GM12878 (cell line): ENCODE measurements at regions not wholly inside any gene's neighbourhood (a gene's known extent, or its start where the extent isn't known, plus 50 kb on each side); places are given as distances from the start of the nearest gene placed in this dataset.
"Not testable (repeated sequence)": the region's sequence is repeated elsewhere in the genome, so short reads cannot be mapped to it uniquely, and the experiment has no call there.

Experiments
- ATAC-seq: fragments of 200-7000 bp; cut with Tn5 transposase; 3 replicates; pipeline ENCODE4 v1.9.1; 2020; ENCODE audit warnings: mild to moderate bottlenecking, moderate library complexity
- BruUV-seq: library from RNA; stranded (reverse); fragments of 400-500 nt; replicated peaks from 2 replicates; lab custom pipeline; 2021; lab: Mats Ljungman, UMichigan
- CTCF ChIA-PET: fragments of 300-600 bp; sonication (Branson Sonifier 250); formaldehyde crosslinking; extraction: SDS; loops from one replicate; lab custom pipeline; 2021; ENCODE audit warnings: inconsistent platforms; lab: Yijun Ruan, JAX
- POLR2A ChIA-PET: fragments of 350-600 bp; formaldehyde crosslinking; extraction: SDS; loops from one replicate; lab custom pipeline; 2021; ENCODE audit warnings: inconsistent platforms; lab: Charles Lee
- RAD21 ChIA-PET: fragments of 300-600 bp; sonication (Branson Sonifier 250); formaldehyde crosslinking; loops from one replicate; lab custom pipeline; 2023; ENCODE audit warnings: antibody characterized with exemption; ENCODE audit not compliant: unreplicated experiment; lab: Charles Lee
- SMC1A ChIA-PET: fragments of 300-600 bp; sonication (Branson Sonifier 250); formaldehyde crosslinking; loops from one replicate; lab custom pipeline; 2023; ENCODE audit not compliant: unreplicated experiment, uncharacterized antibody; lab: Charles Lee
- DNase-seq: peaks from one replicate; pipeline ENCODE4 v3.0.0-alpha.2; 2011; ENCODE audit warnings: low read depth, low spot score
- FAIRE-seq: peaks from 3 replicates; lab custom pipeline; 2011; peaks lifted over from hg19 to GRCh38; lab: Jason Lieb, UNC
- H2AFZ ChIP-seq: 2 replicates; pipeline ENCODE4 v1.6.0; 2011; ENCODE audit warnings: low read depth, low read length, control low read depth; ENCODE audit not compliant: control insufficient read depth
- H3K27ac ChIP-seq: 2 replicates; pipeline ENCODE4 v1.5.1; 2011; ENCODE audit warnings: control low read depth; ENCODE audit not compliant: control insufficient read depth, insufficient read depth
- H3K27me3 ChIP-seq, 2 experiments: replicated peaks in 1 of 2; 2 replicates each; pipeline versions ENCODE4 v1.6.0 to v1.6.1; 2011; ENCODE audit warnings: low read length in 1 of 2; ENCODE audit not compliant: control insufficient read depth in 2 of 2, insufficient read depth in 2 of 2
- H3K36me3 ChIP-seq, 2 experiments: 2 replicates each; pipeline ENCODE4 v1.5.1; 2011; ENCODE audit warnings: low read length in 1 of 2; ENCODE audit not compliant: control insufficient read depth in 2 of 2, insufficient read depth in 2 of 2
- H3K4me1 ChIP-seq: 2 replicates; pipeline ENCODE4 v1.6.1; 2011; ENCODE audit warnings: mild to moderate bottlenecking, low read length, moderate library complexity, mixed read lengths; ENCODE audit not compliant: control insufficient read depth, insufficient read depth
- H3K4me2 ChIP-seq: 2 replicates; pipeline ENCODE4 v1.6.0; 2011; ENCODE audit warnings: control low read depth; ENCODE audit not compliant: control insufficient read depth, insufficient read depth
- H3K4me3 ChIP-seq: fragments of 200-600 bp; sonication (generic); 2 replicates; pipeline ENCODE4 v1.5.1; 2016
- H3K79me2 ChIP-seq: 2 replicates; pipeline ENCODE4 v1.6.0; 2011; ENCODE audit warnings: low read length; ENCODE audit not compliant: control insufficient read depth, insufficient read depth
- H3K9ac ChIP-seq: 2 replicates; pipeline ENCODE4 v1.8.0; 2011; ENCODE audit warnings: low read length, control low read depth, mixed read lengths; ENCODE audit not compliant: control insufficient read depth, insufficient read depth
- H3K9me3 ChIP-seq: replicated peaks from 3 replicates; pipeline ENCODE4 v1.5.1; 2011; ENCODE audit warnings: mild to moderate bottlenecking, low read length; ENCODE audit not compliant: control insufficient read depth, insufficient read depth
- H4K20me1 ChIP-seq: 2 replicates; pipeline ENCODE4 v1.6.0; 2011; ENCODE audit not compliant: control insufficient read depth, insufficient read depth
- POU2F2 ChIP-seq: IDR thresholded peaks from 3 replicates; pipeline ENCODE4 v1.6.1; 2011; ENCODE audit warnings: low read depth, mild to moderate bottlenecking, low read length, borderline replicate concordance
- RCOR1 ChIP-seq: conservative IDR thresholded peaks from 2 replicates; pipeline ENCODE4 v1.6.1; 2012; ENCODE audit warnings: low read depth, low read length, improper control_type of control experiment
- SMARCA5 ChIP-seq: fragments of 450-650 bp; IDR thresholded peaks from 2 replicates; pipeline ENCODE4 v1.6.1; 2017; ENCODE audit warnings: mild to moderate bottlenecking
- SREBF2 ChIP-seq: IDR thresholded peaks from 2 replicates; pipeline ENCODE4 v1.6.1; 2012; ENCODE audit warnings: mild to moderate bottlenecking, low read length
- TCF7 ChIP-seq: IDR thresholded peaks from 2 replicates; pipeline ENCODE4 v1.6.1; 2014; ENCODE audit warnings: antibody characterized with exemption, borderline replicate concordance
- WGBS: methylation state at CpG from one replicate; pipeline ENCODE4 v1.1.6; 2016; ENCODE audit warnings: low lambda C conversion rate; ENCODE audit not compliant: insufficient replicate concordance, insufficient coverage; ENCODE audit errors: missing lambda C conversion rate; 5-methylcytosine and 5-hydroxymethylcytosine counted together
- in situ Hi-C: fragments of 300-500 bp; cut with MboI; formaldehyde crosslinking; loops from 9 replicates; pipeline ENCODE4 v1.14.3; 2018; ENCODE audit warnings: mixed read lengths
- intact Hi-C: fragments of 100-400 bp; cut with micrococcal nuclease; formaldehyde crosslinking; loops from one replicate; pipeline ENCODE4 v1.14.2; 2022; ENCODE audit not compliant: unreplicated experiment
- TF ChIP-seq, protein P1 (sequence below): IDR thresholded peaks from 2 replicates; pipeline ENCODE4 v1.6.1; 2012; ENCODE audit warnings: low read length, inconsistent platforms
- TF ChIP-seq, protein P2 (sequence below): fragments of 450-650 bp; conservative IDR thresholded peaks from 2 replicates; pipeline ENCODE4 v1.6.1; 2017; ENCODE audit warnings: mild to moderate bottlenecking, moderate library complexity

DNA sequence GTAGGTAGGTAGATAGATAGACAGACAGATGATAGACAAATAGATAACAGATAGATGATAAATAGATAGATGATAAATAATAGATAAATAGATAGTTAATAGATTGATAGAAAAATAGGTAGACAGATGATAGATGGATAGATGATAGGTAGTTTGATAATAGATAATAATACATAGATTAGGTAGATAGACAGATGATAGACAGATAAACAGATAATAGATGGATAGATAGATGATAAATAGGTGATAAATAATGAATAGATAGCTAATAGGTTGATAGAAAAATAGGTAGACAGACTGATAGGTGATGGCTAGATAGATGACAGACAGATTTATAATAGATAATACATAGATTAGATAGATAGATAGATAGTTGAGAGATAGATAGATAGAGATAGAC, 350.5 kb upstream of the DPP6 start:
- DNase-seq: no peak
- ATAC-seq: no peak
- CTCF ChIA-PET: no interaction called here
- BruUV-seq: no TSS peak
- H2AFZ ChIP-seq: no peak overlapping the region
- H3K4me3 ChIP-seq: no peak overlapping the region
- POLR2A ChIA-PET: no interaction called here
- H3K4me2 ChIP-seq: no peak overlapping the region
- SMC1A ChIA-PET: no interaction called here
- TF ChIP-seq SREBF2 (no peak), TCF7 (no peak), SMARCA5 (no peak), RCOR1 (no peak), POU2F2 (no peak)
- TF ChIP-seq, protein P1, sequence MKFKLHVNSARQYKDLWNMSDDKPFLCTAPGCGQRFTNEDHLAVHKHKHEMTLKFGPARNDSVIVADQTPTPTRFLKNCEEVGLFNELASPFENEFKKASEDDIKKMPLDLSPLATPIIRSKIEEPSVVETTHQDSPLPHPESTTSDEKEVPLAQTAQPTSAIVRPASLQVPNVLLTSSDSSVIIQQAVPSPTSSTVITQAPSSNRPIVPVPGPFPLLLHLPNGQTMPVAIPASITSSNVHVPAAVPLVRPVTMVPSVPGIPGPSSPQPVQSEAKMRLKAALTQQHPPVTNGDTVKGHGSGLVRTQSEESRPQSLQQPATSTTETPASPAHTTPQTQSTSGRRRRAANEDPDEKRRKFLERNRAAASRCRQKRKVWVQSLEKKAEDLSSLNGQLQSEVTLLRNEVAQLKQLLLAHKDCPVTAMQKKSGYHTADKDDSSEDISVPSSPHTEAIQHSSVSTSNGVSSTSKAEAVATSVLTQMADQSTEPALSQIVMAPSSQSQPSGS: no peak
- TF ChIP-seq, protein P2, sequence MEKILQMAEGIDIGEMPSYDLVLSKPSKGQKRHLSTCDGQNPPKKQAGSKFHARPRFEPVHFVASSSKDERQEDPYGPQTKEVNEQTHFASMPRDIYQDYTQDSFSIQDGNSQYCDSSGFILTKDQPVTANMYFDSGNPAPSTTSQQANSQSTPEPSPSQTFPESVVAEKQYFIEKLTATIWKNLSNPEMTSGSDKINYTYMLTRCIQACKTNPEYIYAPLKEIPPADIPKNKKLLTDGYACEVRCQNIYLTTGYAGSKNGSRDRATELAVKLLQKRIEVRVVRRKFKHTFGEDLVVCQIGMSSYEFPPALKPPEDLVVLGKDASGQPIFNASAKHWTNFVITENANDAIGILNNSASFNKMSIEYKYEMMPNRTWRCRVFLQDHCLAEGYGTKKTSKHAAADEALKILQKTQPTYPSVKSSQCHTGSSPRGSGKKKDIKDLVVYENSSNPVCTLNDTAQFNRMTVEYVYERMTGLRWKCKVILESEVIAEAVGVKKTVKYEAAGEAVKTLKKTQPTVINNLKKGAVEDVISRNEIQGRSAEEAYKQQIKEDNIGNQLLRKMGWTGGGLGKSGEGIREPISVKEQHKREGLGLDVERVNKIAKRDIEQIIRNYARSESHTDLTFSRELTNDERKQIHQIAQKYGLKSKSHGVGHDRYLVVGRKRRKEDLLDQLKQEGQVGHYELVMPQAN: no peak
- no peaks in the 10 kb centered on the region; the same call in 2 of the 3 replicates for H3K9me3 ChIP-seq
- intact Hi-C loops: no loop called here
- RAD21 ChIA-PET: no interaction called here
- no peaks in the 10 kb centered on the region for H3K36me3 ChIP-seq
- H3K9ac ChIP-seq: no peak overlapping the region
- no peak for FAIRE-seq
- in situ Hi-C loops: no loop called here
- H4K20me1 ChIP-seq: no peaks in the 10 kb centered on the region
- H3K27me3 ChIP-seq: no peaks in the 10 kb centered on the region
- no peak overlapping the region for H3K27ac ChIP-seq
- H3K4me1 ChIP-seq: no peaks in the 10 kb centered on the region
- H3K79me2 ChIP-seq: no peaks in the 10 kb centered on the region

DNA sequence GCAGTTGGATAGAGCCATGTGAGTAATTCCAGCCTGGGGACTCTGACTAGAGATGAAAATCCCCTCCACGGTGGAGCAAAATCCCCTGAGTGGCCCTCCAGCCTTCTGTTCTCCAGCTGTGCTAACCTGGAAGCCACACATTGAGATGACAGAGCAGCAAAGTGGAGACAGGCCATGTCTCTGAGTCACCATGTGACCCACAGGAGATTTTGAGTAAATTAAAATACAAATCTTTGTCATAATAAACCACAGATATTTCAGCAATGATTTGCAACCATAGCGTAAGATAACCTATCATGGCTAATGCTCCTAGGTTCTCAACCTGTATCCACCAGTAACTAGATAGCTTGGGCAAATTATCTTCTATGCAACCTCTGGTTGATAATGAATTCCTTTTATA, 328.3 kb upstream of the DPP6 start:
- FAIRE-seq, H3K4me1 ChIP-seq, H3K27ac ChIP-seq, H4K20me1 ChIP-seq, H3K27me3 ChIP-seq, H3K4me2 ChIP-seq, H3K36me3 ChIP-seq, DNase-seq, H3K9me3 ChIP-seq, H3K4me3 ChIP-seq, H3K79me2 ChIP-seq, SMC1A ChIA-PET, H3K9ac ChIP-seq, H2AFZ ChIP-seq, CTCF ChIA-PET, intact Hi-C loops, in situ Hi-C loops, ATAC-seq, RAD21 ChIA-PET, POLR2A ChIA-PET, BruUV-seq: not testable (repeated sequence)
- 48% methylated on average over 2 of the region's 2 CpGs for WGBS

DNA sequence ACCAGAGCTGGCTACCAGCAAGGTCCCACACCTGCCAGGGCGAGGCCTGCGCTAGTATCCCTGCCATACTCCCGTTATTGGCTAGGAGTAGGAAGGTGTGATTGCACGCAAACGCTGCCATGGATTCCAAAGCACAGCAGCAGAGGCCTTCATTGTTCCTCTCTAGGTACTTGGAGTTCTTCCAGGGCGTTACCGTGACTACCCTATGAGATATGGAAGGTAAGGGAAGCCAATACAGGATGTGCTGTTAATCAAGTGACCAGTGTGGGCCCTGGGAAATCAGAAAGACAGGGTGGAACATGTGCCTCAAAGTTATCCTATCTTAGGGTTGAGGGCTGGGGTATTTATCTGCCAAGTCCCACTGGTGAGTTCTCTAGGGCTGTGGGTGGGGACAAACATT, 320.7 kb upstream of the DPP6 start:
- H3K36me3 ChIP-seq, RAD21 ChIA-PET, H3K4me2 ChIP-seq, BruUV-seq, H3K9me3 ChIP-seq, ATAC-seq, H3K27ac ChIP-seq, POLR2A ChIA-PET, H3K27me3 ChIP-seq, H3K4me1 ChIP-seq, H3K79me2 ChIP-seq, FAIRE-seq, H3K9ac ChIP-seq, H2AFZ ChIP-seq, SMC1A ChIA-PET, DNase-seq, H4K20me1 ChIP-seq, intact Hi-C loops, CTCF ChIA-PET, in situ Hi-C loops, H3K4me3 ChIP-seq: not testable (repeated sequence)
- 14% methylated on average over 7 of the region's 7 CpGs for WGBS
